G401.6 (cell line): ENCODE measurements at regions not wholly inside any gene's neighbourhood (a gene's known extent, or its start where the extent isn't known, plus 50 kb on each side); places are given as distances from the start of the nearest gene placed in this dataset.

Experiments
- FAIRE-seq: peaks from 2 replicates; lab custom pipeline; 2012; peaks lifted over from hg19 to GRCh38; lab: Jason Lieb, UNC

- FAIRE-seq, result no peak
These were observed 81.4 kb upstream of the VRK2 start for GRCh38 chr2:57965219-57965618.

GRCh38 chr2:57965961-57966360 lies 80.6 kb upstream of the VRK2 start:
- FAIRE-seq, result no peak

GRCh38 chr2:57973621-57974186 lies 72.9 kb upstream of the VRK2 start:
- FAIRE-seq, result no peak

GRCh38 chr2:57979158-57979557 lies 67.4 kb upstream of the VRK2 start:
- FAIRE-seq, result no peak

GRCh38 chr2:57981083-57981768 lies 65.4 kb upstream of the VRK2 start:
- no peak for FAIRE-seq

GRCh38 chr2:57987835-57988573 lies 58.6 kb upstream of the VRK2 start:
- FAIRE-seq, result peak; percentile 23

- no peak for FAIRE-seq
These were observed 56.4 kb upstream of the VRK2 start for GRCh38 chr2:57990118-57990725.
